ENCODE measurements at regions not wholly inside any gene's neighbourhood (a gene's known extent, or its start where the extent isn't known, plus 50 kb on each side); places are given as distances from the start of the nearest gene placed in this dataset.

DNA sequence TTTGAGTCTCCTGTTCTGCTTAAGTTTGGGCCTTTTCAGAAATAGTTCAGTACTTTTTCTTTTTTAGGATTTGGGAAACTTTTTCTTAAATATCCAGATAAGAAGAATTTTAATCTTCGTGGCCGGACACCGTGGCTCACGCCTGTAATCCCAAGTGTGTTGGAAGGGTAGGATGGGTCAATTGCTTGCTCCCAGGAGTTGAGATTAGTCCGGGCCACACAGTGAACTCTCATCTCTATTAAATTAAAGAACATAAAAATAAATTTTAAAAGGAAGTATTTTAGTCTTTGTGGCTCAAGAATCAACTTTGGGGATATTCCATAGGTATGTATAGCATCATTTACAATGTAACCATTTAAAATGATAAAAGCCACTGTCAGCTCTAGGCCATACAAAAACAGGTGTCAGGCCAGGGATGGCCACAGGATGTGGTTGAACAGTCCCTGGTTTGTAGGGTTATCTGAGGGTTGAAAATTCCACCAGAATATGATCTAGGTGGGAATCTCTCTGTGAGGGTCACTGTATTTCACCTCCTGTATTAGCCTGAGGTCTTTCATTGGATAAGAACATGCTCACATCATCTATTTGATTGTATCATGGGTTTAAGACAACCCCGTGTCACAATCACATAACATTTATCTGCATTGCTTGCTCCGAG lies 115.6 kb downstream of the GGTLC2 start:
- ChIA-PET CTCF (interaction anchor here (1.2 kb wide), 2 partner anchors 10 to 11 kb away, joined by 4 read pairs; no protein-coding TSS in a partner anchor), POLR2A (no interaction called here)
- no peak for DNase-seq (ENCODE audit: low read depth, low spot score)
- TF ChIP-seq, protein P1, sequence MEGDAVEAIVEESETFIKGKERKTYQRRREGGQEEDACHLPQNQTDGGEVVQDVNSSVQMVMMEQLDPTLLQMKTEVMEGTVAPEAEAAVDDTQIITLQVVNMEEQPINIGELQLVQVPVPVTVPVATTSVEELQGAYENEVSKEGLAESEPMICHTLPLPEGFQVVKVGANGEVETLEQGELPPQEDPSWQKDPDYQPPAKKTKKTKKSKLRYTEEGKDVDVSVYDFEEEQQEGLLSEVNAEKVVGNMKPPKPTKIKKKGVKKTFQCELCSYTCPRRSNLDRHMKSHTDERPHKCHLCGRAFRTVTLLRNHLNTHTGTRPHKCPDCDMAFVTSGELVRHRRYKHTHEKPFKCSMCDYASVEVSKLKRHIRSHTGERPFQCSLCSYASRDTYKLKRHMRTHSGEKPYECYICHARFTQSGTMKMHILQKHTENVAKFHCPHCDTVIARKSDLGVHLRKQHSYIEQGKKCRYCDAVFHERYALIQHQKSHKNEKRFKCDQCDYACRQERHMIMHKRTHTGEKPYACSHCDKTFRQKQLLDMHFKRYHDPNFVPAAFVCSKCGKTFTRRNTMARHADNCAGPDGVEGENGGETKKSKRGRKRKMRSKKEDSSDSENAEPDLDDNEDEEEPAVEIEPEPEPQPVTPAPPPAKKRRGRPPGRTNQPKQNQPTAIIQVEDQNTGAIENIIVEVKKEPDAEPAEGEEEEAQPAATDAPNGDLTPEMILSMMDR (IDR thresholded peaks at IDR 0.05; ENCODE audit: insufficient read depth, low read length, missing control alignments) = no peak
- no peak overlapping the region for H3K4me3 ChIP-seq (ENCODE audit: low read depth, low read length)

DNA sequence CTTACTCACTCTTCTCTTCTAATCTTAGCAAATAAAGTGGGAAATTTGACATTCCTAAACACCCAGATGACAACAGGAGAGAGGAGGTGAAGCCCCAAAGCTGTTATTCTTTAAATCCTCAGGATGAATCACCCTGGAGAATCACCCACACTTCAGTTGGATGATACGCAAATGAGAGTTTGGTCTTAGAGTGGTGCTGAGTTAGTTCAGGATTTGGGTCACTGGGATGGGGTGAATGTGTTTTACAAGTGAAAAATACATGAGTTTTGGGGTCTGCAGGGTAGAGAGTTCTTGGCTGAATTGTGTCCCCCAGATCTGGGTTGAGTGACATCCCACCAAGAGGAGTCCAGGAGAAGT lies 117.2 kb downstream of the GGTLC2 start:
- no peak for DNase-seq (ENCODE audit: low read depth, low spot score)
- ChIA-PET POLR2A (no interaction called here), CTCF (interaction anchor here (0.6 to 1.2 kb wide), 3 partner anchors 8 to 123 kb away, joined by 3 to 4 read pairs (median 3); no protein-coding TSS in a partner anchor)
- TF ChIP-seq, protein P1 (IDR thresholded peaks at IDR 0.05; ENCODE audit: insufficient read depth, low read length, missing control alignments) = no peak
- no peak overlapping the region for H3K4me3 ChIP-seq (ENCODE audit: low read depth, low read length)

GRCh38 chr22:22761963-22762772 lies 117.8 kb downstream of the GGTLC2 start:
- TF ChIP-seq, protein P1 (IDR thresholded peaks at IDR 0.05; ENCODE audit: insufficient read depth, low read length, missing control alignments) = no peak
- ChIA-PET CTCF (interaction anchor here (0.6 to 1.2 kb wide), 4 partner anchors 8 to 122 kb away, joined by 3 to 4 read pairs (median 3); no protein-coding TSS in a partner anchor), POLR2A (no interaction called here)
- DNase-seq (ENCODE audit: low read depth, low spot score) = no peak
- H3K4me3 ChIP-seq (ENCODE audit: low read depth, low read length) = no peak overlapping the region

DNA sequence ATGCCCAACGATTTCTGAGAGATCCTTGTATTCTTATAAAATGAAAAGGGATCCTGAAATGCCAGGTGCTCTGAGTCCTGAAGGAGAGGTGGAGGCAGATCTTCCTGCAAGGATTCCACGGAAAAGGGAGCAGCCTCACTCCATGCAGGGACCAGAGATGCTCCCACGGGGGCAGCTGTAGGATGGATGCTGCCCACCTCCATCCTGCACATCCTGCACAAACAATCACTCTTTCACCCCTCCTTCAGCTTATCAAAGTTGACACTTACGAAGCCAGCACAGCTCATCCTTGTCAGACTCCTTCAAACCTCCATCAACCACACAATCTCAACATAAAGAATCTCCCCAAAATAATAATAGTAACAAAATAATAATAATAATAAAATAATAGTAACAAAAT lies 119.1 kb downstream of the GGTLC2 start:
- CTCF ChIA-PET = interaction anchor here (0.8 kb wide), 1 partner anchor 10 kb away, joined by 3 read pairs; no protein-coding TSS in a partner anchor
- DNase-seq (ENCODE audit: low read depth, low spot score) = no peak
- POLR2A ChIA-PET = no interaction called here
- TF ChIP-seq, protein P1 (IDR thresholded peaks at IDR 0.05; ENCODE audit: insufficient read depth, low read length, missing control alignments) = no peak
- H3K4me3 ChIP-seq (ENCODE audit: low read depth, low read length) = no peak overlapping the region

DNA sequence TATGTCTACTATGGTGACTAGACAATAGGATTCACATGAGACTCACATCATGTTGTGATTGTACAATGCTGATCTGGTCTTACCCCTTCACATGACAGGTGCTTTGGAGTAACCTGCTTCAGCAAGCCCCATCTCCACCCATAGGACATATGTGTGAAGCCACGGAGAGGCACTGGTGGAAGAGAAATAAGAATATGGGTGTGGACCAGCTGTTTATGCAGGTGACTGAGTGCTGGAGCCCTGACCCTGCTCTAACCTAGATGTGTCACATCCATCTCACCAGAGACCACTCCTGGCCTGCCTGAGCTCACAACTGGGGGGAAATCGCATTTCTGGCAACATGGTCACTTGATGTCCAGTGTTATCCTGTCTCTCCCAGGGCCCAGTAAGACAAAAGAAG lies 119.7 kb downstream of the GGTLC2 start:
- POLR2A ChIA-PET = no interaction called here
- no peak for DNase-seq (ENCODE audit: low read depth, low spot score)
- no peak overlapping the region for H3K4me3 ChIP-seq (ENCODE audit: low read depth, low read length)
- CTCF ChIA-PET = no interaction called here
- TF ChIP-seq, protein P1 (IDR thresholded peaks at IDR 0.05; ENCODE audit: insufficient read depth, low read length, missing control alignments) = no peak

Data from AG04449 (cell line).